DMS53 (cell line): ENCODE measurements at regions not wholly inside any gene's neighbourhood (a gene's known extent, or its start where the extent isn't known, plus 50 kb on each side); places are given as distances from the start of the nearest gene placed in this dataset.
"Not testable (repeated sequence)": the region's sequence is repeated elsewhere in the genome, so short reads cannot be mapped to it uniquely, and the experiment has no call there.

Experiments
- DNase-seq: peaks from one replicate; lab custom pipeline; 2025; lab: John Stamatoyannopoulos, UW

GRCh38 chr21:20259031-20259867, 739.0 kb upstream of the NCAM2 start:
- DNase-seq: no peak

DNA sequence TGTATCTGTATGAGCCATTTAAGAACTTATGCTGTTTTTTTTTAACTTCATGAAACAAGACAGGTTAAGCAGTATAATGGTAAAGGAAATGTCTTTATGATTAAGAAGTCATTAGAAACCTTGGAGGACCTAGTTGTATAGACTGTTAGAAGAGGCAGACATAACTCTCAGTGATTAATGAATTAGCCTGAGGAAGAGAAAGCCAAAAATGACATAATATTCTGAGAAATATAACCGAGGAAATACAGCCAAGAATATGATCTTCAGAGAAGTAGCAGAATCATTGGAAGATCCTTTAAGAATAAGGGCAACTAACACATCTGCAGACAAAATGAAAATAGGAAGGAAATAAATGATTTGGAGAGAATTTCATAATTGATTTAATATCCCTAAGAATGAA, 738.1 kb upstream of the NCAM2 start:
- DNase-seq: no peak

DNA sequence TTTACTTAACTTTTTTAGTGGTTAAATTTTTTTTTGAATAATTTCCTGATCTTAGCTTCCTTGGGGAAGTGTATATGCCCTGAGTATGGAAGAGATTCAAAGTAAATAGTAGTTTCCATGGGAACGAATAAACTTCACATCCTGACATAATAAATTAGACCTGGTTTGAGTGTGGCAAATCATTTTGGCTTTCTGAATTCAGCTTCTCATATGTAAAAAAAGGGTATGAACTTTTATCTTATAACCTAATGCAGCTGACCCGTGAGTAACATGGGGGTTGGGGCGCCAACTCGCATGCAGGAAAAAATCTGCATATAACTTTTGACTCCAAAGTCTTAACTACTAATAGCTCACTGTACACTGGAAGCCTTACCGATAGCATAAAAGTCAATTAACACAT, 736.8 kb upstream of the NCAM2 start:
- peak; percentile 2 for DNase-seq

DNA sequence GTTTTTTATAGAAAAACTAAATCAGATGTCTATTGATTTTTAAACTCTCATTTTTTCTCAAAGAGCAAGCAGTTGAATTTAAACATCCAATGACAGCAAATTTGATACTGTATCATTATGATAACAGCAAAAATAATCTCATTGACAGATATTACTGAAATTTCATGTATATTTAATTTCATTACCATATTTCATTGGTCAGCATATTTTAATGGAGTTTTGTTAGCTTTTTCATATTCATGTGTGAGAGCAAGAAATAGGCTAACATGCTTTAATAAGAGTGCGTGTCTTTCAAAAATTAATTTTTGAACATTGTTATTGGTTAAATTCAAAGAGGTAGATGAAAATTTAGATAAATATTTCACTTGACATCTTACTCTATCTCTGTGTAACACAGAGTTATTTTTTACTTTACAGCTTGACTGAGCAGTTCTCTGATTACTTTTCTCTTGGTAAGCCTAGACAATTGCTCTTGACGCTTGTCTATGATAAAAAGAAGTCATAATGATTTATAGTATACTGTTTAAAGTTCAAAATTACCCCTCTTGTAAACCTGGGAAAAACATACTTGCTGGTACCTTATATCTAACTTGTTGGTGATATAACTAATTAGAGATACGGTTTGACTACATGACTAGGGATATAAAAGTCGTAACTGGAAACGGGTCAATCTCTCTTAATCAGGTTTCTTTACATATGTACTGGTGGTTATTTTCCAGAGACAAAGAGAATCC, 732.3 kb upstream of the NCAM2 start:
- DNase-seq: no peak

GRCh38 chr21:20266441-20266710, 731.8 kb upstream of the NCAM2 start:
- DNase-seq: no peak

DNA sequence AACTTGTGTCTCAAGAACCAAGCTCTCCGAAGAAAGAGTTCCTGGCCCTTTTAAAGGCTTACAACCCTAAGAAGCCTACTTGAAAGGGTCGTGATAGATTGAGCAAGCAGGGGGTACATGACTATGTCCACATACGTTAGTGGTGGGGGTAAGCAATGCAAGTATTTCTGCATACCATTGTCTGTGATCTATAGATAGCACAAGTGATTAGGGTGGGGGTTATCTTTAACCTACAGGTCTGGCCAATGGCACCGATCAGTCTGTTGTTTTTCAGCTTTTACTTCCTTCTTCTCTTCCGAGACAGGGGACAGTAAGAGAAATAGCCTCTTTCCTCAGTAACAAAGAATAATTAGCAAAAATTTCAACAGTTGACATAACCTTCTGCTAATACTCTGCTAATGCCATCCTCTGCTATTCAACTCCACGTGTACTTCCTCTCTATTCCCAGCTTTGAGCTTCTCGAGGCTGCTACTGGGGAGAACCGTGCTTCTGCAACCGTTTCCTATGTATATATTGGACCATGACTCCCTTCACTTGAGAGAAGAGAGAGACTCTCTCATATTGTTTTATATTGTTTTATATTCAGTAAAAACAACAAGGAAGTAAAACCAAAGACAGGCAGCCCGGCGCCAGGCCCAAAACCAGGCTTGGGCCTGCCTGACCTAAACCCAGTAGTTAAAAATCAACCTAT, 727.7 kb upstream of the NCAM2 start:
- DNase-seq: no peak

- DNase-seq: no peak
Observed at GRCh38 chr21:20272791-20273362, 725.3 kb upstream of the NCAM2 start.

DNA sequence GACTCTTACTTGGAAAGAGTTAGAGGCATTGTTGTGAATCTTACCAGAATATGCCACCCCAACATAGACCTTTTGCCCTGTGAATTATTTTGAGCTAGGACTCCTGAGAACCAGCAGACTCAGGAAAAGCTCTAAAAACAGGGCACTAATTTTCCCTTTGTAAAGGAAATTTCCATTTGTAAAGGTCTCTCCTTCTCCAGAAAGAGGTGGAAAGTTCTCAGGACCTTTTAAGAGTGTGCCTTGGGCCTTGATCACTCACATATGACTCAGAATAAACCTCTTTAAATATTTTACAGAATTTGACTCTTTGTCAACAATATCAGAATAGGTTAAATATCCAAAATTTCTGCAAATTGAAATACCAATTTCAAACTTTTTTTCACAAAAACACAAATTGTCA, 721.8 kb upstream of the NCAM2 start:
- DNase-seq: no peak

- DNase-seq: no peak
Observed at GRCh38 chr21:20276954-20277353, 721.3 kb upstream of the NCAM2 start.

GRCh38 chr21:20283836-20284235, 714.4 kb upstream of the NCAM2 start:
- DNase-seq: no peak

DNA sequence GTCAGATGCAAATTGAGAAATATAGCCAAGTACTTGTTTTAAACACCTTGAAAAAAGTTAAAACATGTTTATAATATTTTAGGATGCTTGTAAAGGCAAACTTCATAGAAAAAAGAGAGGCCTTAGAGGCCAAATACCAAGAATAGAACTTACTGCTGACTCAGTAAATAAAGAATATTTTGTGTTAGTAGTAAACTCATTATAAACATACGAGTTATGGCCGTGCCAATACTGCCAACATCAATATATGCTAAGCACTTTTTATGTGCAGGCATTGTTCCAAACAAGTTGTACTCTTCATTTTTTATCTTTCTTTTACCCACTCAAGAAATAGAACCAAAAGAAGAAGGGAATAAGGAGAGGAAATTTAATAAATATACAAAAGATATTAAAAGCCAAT, 705.9 kb upstream of the NCAM2 start:
- DNase-seq: no peak

- not testable (repeated sequence) for DNase-seq
Observed at GRCh38 chr21:20292854-20293253, 705.4 kb upstream of the NCAM2 start.

DNA sequence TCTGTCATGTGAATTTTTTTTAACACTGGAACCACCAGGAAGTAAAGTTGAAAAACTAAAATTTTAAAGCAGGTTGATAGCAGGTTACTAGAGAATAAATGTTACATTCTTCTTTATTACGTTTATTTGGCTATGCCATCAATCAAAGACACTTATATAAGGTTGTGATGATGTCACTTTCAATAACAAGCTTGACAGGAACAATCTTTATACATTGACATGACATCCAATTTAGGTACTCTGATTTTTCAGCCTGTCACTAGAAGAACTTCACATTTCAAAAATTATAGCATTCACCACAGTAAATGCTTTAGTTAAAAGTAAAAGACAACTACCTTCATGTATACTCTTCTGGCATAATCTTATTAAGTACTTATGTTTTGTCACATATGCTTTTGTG, 696.8 kb upstream of the NCAM2 start:
- no peak for DNase-seq

GRCh38 chr21:20302084-20302483, 696.1 kb upstream of the NCAM2 start:
- DNase-seq: no peak

DNA sequence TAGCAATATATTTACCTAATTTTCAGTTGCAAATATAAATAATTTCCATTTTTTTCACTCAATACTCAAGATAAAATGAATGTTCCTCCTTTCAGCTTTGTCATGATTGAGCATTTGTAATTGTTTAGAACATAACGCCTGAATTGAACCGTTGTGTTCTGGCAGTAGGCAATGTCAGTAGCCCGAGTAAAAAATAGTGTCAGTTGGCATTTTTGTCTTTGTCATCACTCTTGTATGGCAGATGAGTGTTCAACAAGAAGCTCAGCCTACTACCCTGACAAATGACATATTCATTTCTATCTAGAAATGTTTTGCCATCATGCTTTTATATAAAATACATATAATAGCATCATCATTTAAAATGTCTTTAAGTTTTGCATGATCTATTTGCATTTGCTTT, 691.4 kb upstream of the NCAM2 start:
- DNase-seq: no peak

DNA sequence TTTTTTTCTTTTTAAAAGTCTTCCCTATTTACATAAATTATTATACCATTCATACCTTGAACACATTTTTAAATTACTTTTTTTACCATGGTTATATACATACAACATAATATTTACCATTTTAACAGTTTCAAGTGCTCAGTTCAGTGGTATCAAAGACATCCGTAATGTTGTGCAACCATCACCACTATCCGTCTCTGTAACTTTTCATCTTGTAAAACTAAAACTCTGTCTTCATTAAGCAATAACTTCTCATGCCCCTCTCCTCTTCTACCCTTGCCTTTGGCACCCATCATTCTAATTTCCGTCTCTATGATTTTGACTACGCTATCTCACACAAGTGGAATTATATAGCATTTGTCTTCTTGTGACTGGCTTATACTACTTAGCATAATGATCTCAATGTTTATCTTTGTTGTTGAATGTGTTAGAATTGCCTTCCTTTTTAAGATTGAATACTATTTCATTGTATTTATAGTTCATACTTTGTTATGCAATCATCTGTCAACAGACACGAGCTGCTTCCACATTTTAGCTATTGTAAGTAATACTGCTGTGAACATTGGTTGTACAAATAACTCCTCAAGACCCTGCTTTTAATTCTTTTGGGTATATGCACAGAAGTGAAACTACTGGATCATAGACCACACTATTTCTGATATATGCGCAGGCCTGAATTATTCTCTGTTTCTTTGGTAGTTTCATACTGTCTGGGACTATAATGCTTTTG, 689.5 kb upstream of the NCAM2 start:
- no peak for DNase-seq

DNA sequence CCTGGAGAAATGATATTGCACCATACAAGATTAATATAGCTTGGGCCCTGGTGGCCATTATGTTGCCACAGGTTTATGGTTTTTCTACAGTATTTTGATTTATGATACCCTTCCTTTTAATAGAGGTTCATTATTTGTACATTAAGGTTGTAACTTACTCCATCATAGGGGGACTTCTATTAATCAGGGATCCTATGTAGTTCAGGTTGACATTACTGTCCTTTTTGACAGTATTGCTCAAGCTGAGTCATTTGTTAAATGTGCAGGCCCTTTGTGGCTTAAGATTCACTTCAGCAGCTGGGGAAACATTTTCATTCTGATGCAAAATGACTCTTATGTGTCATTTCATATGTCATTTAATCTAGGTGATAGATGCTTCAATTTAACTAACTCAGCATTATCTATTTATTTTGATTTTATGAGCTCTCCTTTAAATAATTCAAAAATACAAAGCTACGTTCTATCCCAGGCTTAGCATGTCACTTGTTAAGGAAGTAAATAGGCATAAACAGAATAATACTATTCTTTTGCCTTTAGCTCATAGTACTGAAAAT, 686.9 kb upstream of the NCAM2 start:
- no peak for DNase-seq

GRCh38 chr21:20313013-20313412, 685.2 kb upstream of the NCAM2 start:
- no peak for DNase-seq

- no peak for DNase-seq
Observed at GRCh38 chr21:20315042-20315441, 683.2 kb upstream of the NCAM2 start.

DNA sequence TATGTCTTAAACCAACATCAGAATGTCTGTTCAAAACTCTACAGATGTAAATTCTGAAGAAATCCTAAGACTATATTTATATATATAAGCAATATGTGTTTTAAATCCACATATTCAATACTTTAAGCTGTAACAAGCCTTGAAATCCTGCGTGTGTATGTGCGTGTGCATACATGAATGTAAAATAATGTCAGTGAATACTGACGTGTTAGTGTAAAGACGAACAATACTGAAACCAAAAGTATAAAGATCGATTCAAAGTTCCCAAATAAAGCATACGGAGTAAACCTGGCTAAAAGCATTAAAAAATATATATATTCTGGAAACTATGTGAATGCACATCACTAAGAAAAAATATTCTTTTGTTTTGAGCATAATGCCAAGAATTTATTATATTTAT, 668.6 kb upstream of the NCAM2 start:
- peak; percentile 19 for DNase-seq

GRCh38 chr21:20330652-20331051, 667.6 kb upstream of the NCAM2 start:
- DNase-seq: no peak

DNA sequence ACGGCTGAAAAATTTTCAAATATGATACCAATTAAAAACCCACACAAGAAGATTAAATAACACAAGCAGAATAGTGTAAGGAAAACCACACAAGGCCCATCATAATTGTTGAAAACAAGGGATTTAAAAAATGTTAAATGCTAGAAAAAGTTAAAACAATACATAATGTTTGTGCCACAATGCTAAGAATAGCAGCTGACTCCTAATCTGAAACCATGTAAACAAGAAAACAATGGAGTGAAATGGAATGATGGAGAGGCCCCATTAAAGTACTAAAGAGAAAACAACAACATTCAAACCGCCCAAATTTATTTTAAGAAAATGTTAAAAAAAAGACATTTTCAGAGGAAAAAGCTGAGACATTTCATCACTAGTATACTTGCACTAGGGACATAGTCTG, 663.6 kb upstream of the NCAM2 start:
- DNase-seq: no peak
